ENCODE measurements at regions not wholly inside any gene's neighbourhood (a gene's known extent, or its start where the extent isn't known, plus 50 kb on each side); places are given as distances from the start of the nearest gene placed in this dataset.

- Histone ChIP-seq H3K4me3 (ENCODE audit: low read length, poor library complexity, severe bottlenecking) (no peak overlapping the region), H2AFZ (ENCODE audit: low read length) (no peak overlapping the region), H3K36me3 (ENCODE audit: insufficient read depth, low read length) (no peaks in the 10 kb centered on the region), H4K20me1 (ENCODE audit: insufficient read depth, low read length, poor library complexity, severe bottlenecking) (no peaks in the 10 kb centered on the region), H3F3A (ENCODE audit: low read depth) (no peaks in the 10 kb centered on the region), H3K9me3 (ENCODE audit: insufficient read depth, low read depth, low read length) (no peaks in the 10 kb centered on the region), H3K4me1 (ENCODE audit: insufficient read depth, low read length, poor library complexity, severe bottlenecking) (no peaks in the 10 kb centered on the region), H3K4me2 (ENCODE audit: low read depth, low read length, poor library complexity, severe bottlenecking) (no peak overlapping the region), H3K79me2 (ENCODE audit: insufficient read depth, low read length) (no peaks in the 10 kb centered on the region), H3K27me3 (ENCODE audit: insufficient read depth, low read length, poor library complexity, severe bottlenecking) (no peaks in the 10 kb centered on the region), H3K9ac (ENCODE audit: low read depth, low read length, poor library complexity, severe bottlenecking) (no peak overlapping the region), H3K9me2 (replicated peaks; ENCODE audit: low read depth, low read length) (no peaks in the 10 kb centered on the region)
- TF ChIP-seq, protein P1, sequence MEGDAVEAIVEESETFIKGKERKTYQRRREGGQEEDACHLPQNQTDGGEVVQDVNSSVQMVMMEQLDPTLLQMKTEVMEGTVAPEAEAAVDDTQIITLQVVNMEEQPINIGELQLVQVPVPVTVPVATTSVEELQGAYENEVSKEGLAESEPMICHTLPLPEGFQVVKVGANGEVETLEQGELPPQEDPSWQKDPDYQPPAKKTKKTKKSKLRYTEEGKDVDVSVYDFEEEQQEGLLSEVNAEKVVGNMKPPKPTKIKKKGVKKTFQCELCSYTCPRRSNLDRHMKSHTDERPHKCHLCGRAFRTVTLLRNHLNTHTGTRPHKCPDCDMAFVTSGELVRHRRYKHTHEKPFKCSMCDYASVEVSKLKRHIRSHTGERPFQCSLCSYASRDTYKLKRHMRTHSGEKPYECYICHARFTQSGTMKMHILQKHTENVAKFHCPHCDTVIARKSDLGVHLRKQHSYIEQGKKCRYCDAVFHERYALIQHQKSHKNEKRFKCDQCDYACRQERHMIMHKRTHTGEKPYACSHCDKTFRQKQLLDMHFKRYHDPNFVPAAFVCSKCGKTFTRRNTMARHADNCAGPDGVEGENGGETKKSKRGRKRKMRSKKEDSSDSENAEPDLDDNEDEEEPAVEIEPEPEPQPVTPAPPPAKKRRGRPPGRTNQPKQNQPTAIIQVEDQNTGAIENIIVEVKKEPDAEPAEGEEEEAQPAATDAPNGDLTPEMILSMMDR (conservative IDR thresholded peaks at IDR 0.05; ENCODE audit: low read length) = no peak
- TF ChIP-seq EZH2phosphoT487 (IDR thresholded peaks at IDR 0.05; ENCODE audit: borderline replicate concordance) = no peak
Measured at GRCh38 chr16:47987136-47987535, 168.7 kb downstream of the ABCC12 start.

- no peak overlapping the region for H3K9ac ChIP-seq (ENCODE audit: low read depth, low read length, poor library complexity, severe bottlenecking)
- no peaks in the 10 kb centered on the region for H3K79me2 ChIP-seq (ENCODE audit: insufficient read depth, low read length)
- TF ChIP-seq, protein P1 (conservative IDR thresholded peaks at IDR 0.05; ENCODE audit: low read length) = no peak
- no peak for TF ChIP-seq EZH2phosphoT487 (IDR thresholded peaks at IDR 0.05; ENCODE audit: borderline replicate concordance)
- no peaks in the 10 kb centered on the region for H3K27me3 ChIP-seq (ENCODE audit: insufficient read depth, low read length, poor library complexity, severe bottlenecking)
- no peaks in the 10 kb centered on the region for H3K4me1 ChIP-seq (ENCODE audit: insufficient read depth, low read length, poor library complexity, severe bottlenecking)
- H2AFZ ChIP-seq (ENCODE audit: low read length) = no peak overlapping the region
- no peaks in the 10 kb centered on the region for H4K20me1 ChIP-seq (ENCODE audit: insufficient read depth, low read length, poor library complexity, severe bottlenecking)
- no peaks in the 10 kb centered on the region for H3K9me3 ChIP-seq (ENCODE audit: insufficient read depth, low read depth, low read length)
- no peaks in the 10 kb centered on the region for H3K36me3 ChIP-seq (ENCODE audit: insufficient read depth, low read length)
- H3K9me2 ChIP-seq (replicated peaks; ENCODE audit: low read depth, low read length) = no peaks in the 10 kb centered on the region
- no peaks in the 10 kb centered on the region for H3F3A ChIP-seq (ENCODE audit: low read depth)
- no peak overlapping the region for H3K4me3 ChIP-seq (ENCODE audit: low read length, poor library complexity, severe bottlenecking)
- H3K4me2 ChIP-seq (ENCODE audit: low read depth, low read length, poor library complexity, severe bottlenecking) = no peak overlapping the region
Measured at GRCh38 chr16:47986031-47986430, 169.8 kb downstream of the ABCC12 start.

GRCh38 chr16:47984669-47985068 lies 171.1 kb downstream of the ABCC12 start:
- TF ChIP-seq, protein P1 (conservative IDR thresholded peaks at IDR 0.05; ENCODE audit: low read length) = no peak
- no peak for TF ChIP-seq EZH2phosphoT487 (IDR thresholded peaks at IDR 0.05; ENCODE audit: borderline replicate concordance)
- H3K9me3 ChIP-seq (ENCODE audit: insufficient read depth, low read depth, low read length) = no peaks in the 10 kb centered on the region

More at GRCh38 chr16:47984669-47985068, 171.1 kb downstream of the ABCC12 start:
- no peaks in the 10 kb centered on the region for H3K9me2 ChIP-seq (replicated peaks; ENCODE audit: low read depth, low read length)
- H3K4me2 ChIP-seq (ENCODE audit: low read depth, low read length, poor library complexity, severe bottlenecking) = no peak overlapping the region
- no peaks in the 10 kb centered on the region for H3K36me3 ChIP-seq (ENCODE audit: insufficient read depth, low read length)
- no peaks in the 10 kb centered on the region for H4K20me1 ChIP-seq (ENCODE audit: insufficient read depth, low read length, poor library complexity, severe bottlenecking)
- no peak overlapping the region for H2AFZ ChIP-seq (ENCODE audit: low read length)
- no peaks in the 10 kb centered on the region for H3K79me2 ChIP-seq (ENCODE audit: insufficient read depth, low read length)
- H3K9ac ChIP-seq (ENCODE audit: low read depth, low read length, poor library complexity, severe bottlenecking) = no peak overlapping the region
- no peaks in the 10 kb centered on the region for H3K4me1 ChIP-seq (ENCODE audit: insufficient read depth, low read length, poor library complexity, severe bottlenecking)
- H3K4me3 ChIP-seq (ENCODE audit: low read length, poor library complexity, severe bottlenecking) = no peak overlapping the region
- H3F3A ChIP-seq (ENCODE audit: low read depth) = no peaks in the 10 kb centered on the region
- H3K27me3 ChIP-seq (ENCODE audit: insufficient read depth, low read length, poor library complexity, severe bottlenecking) = no peaks in the 10 kb centered on the region

Measured in Loucy (cell line).